GM21737 (cell line): ENCODE measurements at regions not wholly inside any gene's neighbourhood (a gene's known extent, or its start where the extent isn't known, plus 50 kb on each side); places are given as distances from the start of the nearest gene placed in this dataset.
"Not testable (repeated sequence)": the region's sequence is repeated elsewhere in the genome, so short reads cannot be mapped to it uniquely, and the experiment has no call there.

Source experiments
- ATAC-seq: cut with Tn5 transposase; IDR thresholded peaks from one replicate; pipeline ENCODE4 v1.9.1; 2021; ENCODE audit warnings: mild to moderate bottlenecking, moderate library complexity; ENCODE audit not compliant: unreplicated experiment

DNA sequence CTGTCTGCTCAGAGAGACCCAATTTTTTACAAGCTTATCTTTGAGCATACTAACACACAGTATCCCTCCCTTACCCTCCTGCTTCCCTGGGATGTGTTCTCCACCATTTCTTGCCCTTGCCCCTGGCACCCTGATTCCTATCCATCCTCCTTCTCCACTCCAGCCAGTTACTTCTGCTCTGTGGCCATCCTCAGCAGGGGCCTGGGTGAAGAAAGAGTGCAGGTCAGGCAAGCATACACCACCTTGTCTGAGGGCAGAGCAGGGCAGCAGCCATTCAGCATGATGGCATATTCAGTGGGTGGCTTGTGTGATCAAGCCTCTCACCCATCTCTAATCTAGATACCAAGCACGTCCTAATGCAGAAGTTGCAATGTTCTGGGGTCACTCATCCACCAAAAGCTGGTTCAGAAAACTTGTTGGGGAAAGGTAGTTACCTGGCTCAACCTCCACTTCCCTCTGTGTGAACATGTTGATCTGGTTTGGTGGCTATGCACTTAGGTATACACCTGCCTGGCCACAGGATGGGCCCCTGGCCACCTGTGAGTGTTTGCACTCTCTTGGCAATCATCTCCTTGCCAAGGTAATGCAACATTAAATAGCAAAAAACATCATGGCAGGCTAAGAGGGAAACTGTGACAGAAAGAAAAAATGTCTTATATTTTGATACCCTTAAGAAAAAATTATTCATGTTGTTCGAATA is 900.3 kb upstream of the MIR17HG start:
- ATAC-seq, result no peak

DNA sequence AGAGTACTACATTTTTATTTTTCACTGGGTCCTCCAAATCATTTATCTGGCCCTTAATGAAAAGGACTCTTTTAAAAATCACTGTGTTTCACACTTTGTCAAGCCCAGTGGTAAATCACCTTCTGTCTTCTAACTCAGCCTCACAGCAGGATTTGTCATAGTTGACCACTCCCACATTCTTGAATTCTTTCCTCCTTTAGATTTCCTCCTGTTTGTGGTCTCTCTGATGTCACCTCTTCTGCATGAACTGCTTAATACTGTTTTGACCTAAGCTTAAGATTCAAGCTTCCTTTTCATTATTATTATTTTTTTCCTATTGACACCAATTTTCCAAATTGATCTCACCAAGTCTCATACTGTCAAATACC is 899.8 kb upstream of the MIR17HG start:
- no peak for ATAC-seq

DNA sequence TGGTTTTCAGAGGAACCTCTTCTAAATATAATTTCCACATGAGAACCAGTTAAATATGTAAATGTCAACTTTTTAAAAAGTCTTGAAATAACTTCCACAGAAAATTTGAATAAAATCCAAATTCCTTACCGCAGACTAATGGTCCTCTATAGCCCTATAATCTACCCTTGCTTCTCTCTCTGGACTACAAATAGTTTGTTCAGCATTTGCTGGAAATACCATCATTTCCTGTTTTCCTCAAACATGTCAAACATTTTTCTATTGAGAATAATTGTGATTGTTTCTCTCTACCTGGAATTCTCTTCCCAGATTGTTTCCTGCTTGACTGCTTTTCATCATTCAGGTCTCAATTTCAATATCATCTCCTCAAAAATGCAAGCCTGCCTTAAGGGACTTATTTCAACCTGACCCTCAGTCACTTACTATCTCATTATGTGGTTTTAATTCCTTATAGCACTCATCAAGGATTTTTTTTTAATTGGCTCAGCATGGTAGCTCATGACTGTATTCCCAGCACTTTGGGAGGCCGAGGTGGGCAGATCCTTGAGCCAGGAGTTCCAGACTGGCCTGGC is 898.9 kb upstream of the MIR17HG start:
- ATAC-seq, result no peak

DNA sequence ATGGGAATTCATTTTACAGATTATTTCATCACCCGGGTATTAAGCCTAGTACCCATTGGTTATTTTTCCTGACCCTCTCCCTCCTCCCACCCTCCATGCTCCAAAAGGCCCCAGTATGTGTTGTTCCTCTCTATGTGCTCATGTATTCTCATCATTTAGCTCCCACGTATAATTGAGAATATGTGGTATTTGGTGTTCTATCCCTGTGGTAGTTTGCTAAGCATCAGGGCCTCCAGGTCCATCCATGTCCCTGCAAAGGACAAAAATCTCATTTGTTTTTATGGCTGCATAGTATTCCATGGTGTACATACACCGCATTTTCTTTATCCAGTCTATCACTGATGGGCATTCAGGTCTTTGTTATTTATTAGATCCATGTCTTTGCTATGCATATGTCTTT is 894.1 kb upstream of the MIR17HG start:
- no peak for ATAC-seq

DNA sequence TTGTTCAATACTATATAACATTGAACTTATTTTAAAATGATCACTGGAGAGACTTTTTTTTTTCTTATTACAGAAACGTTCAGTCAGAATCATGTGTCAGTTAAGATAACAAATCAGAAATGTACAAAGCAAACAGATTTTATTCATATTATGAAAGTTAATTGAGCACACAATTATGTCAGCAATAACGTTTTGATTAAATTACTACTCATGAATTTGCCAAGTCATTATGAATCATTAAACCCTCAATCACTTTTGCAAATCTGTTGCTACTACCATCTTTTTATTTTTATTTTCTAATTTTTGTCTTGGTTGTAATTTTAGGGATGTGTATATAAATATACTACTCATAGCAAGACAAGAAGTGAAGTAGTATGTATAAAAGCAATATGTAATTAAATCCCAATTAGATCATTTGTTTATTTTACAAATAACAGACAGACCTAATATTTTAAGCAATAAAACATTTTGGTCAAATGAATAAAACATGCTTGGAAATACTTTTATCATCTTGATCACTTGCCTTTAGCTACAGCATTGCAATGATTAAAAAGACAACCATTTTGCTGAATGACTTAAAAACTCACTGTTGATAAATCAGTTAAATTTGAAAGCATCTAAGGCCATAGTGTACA is 893.4 kb upstream of the MIR17HG start:
- ATAC-seq, result no peak

DNA sequence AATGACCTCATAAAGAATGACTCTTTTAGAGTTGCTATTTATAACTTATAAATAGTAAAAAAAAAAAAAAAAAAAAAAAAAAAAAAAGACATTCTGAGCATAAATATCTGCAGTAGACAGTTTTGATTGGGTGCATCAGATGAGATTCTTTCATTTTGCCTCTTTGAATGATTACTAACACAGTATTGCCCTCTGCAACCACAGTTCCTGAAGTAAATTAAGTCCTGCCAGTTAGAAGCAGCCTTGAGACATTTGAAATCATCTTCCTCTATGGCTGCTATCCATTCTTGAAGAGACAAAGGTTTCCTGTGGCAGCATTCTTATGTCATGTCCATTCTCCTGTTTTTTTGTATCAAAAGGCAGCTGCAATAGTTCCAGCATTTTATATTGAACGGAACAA is 892.4 kb upstream of the MIR17HG start:
- no peak for ATAC-seq

DNA sequence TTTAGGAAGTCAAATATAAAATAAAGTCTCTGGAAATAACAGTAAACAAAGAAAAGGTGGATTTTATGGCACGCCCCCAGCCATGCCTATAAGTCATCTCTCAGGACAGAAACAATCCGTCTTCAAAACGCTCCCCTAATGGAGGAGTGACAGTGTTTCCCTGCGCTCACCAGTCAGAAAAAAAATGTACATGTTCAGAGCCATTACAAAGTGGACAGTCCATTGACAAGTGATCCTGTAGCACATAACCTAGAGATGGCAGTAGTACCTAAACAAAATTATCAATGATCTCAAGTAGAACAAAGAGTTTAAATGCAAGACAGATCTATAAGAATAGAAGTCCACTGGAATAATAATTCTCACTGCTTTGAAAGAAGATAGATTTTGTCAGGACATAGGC is 891.7 kb upstream of the MIR17HG start:
- no peak for ATAC-seq

DNA sequence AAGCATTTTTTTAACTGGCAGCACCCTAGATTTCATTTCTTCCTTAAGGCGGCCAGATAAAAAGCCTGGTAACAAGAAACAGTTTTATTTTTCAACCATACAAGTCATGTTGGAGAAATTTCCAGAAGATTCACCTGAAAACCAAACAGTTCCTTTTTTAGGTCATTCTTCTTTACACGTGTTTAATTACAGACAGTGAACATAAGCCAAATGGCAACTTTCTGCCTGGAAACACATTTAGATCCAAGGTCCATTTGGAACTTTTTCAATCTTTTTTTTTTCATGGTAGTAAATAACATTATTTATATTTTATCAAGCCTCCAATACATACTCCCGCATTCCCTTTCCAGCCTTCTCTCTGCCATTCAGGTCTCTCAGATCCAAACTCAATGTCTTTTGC is 886.1 kb upstream of the MIR17HG start:
- ATAC-seq, result no peak

DNA sequence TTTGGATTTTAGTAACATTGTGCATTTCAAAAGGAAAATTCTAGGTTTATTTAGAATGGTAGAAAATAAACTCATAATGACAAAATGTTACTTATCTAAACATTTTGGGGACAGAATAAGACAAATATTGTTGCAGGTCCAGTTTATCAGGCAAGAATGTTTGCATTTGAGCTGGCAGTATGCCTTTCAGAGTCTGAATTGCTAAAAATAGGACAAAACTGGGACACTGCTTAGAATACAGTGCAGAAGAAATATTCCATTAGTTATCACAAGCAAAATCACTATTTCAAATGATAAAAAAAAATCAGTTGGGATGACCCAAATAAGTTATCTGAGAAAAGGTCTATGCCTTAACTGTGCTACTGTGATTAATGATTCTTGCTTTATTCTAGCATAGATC is 870.3 kb upstream of the MIR17HG start:
- no peak for ATAC-seq

DNA sequence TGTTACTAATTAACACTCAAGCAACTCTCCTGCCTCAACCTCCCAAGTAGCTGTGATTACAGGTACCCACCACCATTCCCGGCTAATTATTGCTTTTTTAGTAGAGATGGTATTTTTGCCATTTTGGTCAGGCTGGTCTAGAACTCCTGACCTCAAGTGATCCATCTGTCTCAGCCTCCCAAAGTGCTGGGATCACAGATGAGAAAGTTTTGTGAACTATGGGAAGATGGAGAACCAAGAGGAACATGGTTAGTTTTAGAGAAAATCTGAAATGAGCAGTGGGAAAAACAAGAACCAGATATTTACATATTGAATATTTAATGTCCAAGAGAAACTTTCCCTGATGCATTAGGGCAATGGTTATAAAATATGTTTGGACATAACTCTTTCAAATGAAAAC is 863.6 kb upstream of the MIR17HG start:
- no peak for ATAC-seq

DNA sequence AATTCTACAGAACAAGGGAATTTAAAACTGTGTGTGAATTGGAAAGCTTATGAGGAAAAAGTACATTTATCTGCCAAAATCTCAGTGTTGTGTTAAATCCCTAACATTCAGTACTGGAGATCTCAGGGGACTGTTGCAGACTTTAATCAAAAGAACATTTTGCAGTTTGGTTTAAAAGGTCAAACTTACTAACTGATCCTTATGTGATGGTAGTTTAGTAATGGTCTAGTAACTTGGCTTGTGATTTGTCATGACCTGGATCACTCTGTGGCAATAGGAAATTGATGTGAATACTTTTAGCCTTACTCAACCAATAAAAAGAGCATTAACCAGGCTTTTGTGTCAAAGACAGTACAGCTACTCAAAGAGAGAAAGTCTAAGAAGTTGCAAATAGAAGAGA is 862.1 kb upstream of the MIR17HG start:
- ATAC-seq, result no peak

DNA sequence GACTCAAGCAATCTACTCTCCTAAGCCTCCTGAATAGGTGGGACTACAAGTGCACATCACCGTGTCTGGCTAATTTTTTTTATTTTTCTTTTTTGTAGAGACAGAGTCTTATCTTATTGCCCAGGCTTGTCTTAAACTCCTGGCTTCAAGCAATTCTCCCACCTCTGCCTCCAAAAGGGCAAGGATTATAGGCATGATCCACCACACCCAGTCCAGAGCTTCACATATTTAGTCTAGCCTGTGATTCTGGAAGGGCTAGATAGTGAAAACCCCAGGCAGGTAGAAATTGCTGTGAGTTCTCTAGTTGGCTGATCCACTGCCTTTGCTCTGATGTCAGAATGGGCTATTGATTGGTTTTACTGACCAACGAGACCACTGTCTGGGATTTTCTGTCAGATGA is 854.6 kb upstream of the MIR17HG start:
- ATAC-seq, result no peak

DNA sequence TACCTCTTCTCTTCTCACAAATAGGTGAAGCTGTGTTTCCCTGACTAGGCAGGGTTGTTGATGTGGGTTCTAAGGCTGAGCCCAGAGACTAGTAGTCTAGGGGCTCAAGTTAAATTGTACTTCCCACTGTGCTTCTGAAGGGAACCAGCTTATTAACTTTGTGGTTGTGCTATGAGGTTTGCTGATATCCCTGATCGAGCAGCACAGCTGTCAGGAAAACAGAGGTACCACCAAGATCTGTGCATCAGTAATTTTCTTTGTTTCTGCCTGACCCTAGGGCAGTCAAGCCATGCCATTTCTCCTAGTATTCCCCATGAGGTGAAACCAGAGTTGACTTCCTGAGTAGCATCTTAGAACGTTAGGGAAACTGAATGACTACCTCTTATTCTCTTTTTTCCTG is 853.8 kb upstream of the MIR17HG start:
- ATAC-seq, result no peak

DNA sequence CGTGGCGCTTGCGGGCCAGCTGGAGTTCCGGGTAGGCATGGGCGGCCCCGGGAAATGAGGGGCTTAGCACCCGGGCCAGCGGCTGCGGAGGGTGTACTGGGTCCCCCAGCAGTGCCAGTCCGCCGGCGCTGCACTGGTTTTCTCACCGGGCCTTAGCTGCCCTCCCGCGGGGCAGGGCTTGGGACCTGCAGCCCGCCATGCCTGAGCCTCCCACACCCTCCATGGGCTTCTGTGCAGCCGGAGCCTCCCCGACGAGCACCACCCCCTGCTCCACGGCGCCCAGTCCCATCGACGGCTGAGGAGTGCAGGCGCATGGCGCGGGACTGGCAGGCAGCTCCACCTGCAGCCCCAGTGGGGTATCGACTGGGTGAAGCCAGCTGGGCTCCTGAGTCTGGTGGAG is 852.6 kb upstream of the MIR17HG start:
- not testable (repeated sequence) for ATAC-seq

DNA sequence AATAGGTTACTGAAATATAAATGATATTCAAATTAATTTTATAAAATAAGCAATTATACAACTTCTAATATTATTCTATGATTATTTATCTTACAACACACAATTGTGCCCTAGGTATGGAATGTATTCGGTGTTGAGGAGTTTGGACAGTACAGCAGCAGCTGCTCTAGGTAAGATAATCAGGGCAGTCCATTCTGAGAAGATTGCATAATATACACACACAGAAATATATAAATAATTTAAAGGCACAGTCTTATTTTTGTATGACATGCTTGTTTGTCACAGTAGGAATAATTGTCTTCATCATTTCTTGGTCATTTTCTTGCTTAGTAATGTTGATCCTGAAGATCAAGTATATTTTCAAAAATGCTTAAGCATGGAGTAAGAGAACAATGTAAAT is 849.4 kb upstream of the MIR17HG start:
- no peak for ATAC-seq

DNA sequence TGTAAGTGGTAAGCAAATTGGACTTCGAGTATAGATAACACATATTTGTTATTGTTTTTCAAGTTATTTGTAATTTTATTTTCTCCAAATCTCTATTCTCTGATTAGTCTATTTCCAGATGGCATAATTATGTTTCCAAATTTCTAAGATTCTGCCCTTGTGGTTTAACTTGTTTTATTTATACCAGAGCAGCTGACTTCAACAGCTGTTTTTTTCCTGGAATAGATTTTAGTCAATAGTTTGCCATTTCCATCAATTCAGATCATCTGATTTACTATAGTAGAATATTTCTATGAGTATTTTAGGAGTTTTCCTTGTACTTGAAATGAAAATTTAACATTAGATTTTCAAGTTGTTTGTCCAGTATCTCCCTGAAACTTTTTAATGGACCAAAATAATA is 848.7 kb upstream of the MIR17HG start:
- no peak for ATAC-seq

DNA sequence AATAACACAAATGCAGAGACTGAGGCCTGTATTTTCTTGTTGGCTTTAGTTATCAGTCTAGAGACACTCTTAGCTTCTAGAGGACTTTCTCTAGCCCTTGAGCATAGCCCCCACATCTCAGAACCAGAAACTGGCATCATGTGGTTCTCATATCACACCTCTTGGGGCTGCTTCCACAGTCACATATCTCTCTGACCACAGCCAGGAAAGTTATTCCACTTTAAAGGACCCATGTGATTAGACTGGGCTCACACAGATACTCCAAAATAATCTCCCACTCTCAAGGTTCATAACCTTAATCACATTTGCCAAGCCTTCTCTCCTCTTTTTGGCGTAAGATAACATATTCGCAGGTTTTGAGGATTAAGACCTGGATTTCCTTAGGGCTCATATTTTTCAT is 846.9 kb upstream of the MIR17HG start:
- no peak for ATAC-seq

DNA sequence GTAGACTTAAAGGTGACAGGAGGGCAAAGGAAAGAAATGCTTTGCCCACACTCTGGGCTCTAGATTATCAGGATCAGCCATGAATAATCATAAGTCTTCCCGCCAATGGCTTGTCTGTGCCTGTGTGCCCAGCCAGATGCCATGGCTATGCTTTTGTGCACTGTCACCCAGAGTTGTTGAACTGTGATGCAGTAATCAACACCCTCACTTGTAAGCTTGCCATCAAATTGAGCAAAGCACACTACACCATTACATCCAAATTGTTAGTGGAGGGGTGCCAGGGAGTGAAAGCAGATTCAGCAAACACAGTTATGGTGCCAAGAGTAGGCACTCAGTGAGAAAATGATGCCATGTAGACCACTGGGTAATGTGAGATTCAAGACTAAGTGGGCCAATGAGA is 845.3 kb upstream of the MIR17HG start:
- no peak for ATAC-seq

DNA sequence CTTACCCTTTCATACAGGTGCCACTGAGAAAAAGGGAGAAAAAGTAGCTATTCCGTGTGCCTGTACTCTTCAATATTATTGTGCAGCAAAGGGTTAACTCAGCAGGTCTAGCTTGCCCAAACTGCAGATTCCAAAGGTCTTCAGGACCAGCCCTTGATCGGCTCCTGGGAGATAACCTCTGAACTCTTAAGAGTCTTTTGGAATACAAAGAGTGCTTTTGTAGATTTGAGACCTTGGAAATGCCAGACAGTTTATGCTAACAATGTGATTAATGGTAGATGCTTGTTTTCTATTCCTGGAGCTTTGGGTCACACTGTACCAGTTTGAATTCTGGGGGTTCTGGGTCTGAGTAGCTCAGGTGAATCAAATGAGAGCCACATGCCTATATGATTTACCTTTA is 844.7 kb upstream of the MIR17HG start:
- ATAC-seq, result no peak

DNA sequence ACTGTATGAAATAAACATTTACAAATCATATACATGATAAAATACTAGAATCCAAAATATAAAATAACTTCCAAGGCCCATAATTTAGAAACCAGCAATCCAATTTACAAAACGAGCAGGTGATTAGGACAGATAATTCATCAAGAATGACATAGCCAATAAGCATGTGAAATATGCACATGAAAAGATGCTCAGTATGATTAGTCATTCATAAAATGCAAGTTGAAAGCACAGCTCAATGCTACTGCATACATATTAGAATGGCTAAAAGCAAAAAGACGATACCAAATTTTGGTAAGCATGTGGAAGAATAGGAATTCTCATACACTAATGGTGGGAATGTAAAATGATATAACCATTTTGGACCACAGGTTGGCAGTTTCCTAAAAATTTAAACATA is 837.2 kb upstream of the MIR17HG start:
- ATAC-seq, result no peak

DNA sequence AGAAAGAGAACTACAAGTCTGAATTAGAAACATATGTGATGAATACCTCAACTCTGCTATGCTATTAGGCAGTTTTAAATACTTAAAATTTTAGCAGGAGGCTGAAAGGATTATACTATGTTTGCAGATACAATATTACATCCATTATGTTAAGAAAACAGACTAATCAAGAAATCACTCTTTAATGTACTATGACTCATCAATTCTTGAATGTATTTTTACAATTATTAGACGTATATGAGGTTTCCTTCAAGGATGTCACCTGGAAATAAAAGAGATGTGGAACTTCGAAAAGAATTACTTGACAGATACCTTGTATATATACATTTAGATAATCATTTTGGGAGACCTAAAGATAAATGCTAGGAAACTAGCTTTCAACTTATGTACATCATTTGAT is 835.6 kb upstream of the MIR17HG start:
- ATAC-seq, result no peak

DNA sequence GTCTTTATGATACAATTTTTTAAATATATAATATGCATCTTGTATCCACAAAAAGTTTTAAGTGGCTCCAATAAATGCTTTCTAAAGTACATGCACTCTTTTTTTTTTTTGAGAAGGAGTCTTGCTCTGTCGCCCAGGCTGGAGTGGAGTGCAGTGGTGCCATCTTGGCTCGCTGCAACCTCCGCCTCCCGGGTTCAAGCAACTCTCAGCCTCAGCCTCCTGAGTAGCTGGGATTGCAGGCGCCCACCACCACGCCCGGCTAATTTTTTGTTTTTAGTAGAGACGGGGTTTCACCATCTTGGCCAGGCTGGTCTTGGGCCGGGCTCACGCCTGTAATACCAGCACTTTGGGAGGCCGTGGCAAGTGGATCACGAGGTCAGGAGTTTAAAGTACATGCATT is 832.8 kb upstream of the MIR17HG start:
- not testable (repeated sequence) for ATAC-seq

DNA sequence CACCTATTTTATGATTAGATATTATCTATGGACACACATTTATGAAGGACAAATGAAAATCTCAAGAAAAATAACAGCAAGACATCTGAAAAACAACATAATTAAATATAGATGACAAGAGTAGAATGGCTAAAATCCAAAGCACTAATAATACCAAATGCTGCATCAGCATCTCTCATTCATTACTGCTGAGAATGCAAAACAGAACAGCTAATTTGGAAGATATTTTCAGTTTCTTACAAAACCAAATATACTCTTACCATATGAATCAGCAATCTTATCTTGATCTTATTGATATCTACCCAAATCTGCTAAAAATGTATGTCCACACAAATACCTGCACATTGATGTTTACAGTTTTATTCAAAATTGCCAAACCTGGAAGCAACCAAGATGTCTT is 829.1 kb upstream of the MIR17HG start:
- ATAC-seq, result no peak
